Caki2 (cell line): ENCODE measurements at regions not wholly inside any gene's neighbourhood (a gene's known extent, or its start where the extent isn't known, plus 50 kb on each side); places are given as distances from the start of the nearest gene placed in this dataset.

ENCODE experiments used
- DNase-seq: peaks from one replicate; pipeline ENCODE4 v3.0.0-alpha.2; 2015; ENCODE audit warnings: low read depth
- in situ Hi-C: cut with HindIII; loops from 2 replicates; pipeline ENCODE4 v1.10.0; 2016; ENCODE audit warnings: low sequenced_read_pairs, low pct_unique_long_range_greater_than_20kb, mixed read lengths

- no peak for DNase-seq
- in situ Hi-C loops: no loop called here
Measured at GRCh38 chr11:111010391-111011274, 234.9 kb upstream of the POU2AF2 start.

GRCh38 chr11:111006227-111006626 is 239.3 kb upstream of the POU2AF2 start:
- DNase-seq: no peak
- in situ Hi-C loops: no loop called here

DNA sequence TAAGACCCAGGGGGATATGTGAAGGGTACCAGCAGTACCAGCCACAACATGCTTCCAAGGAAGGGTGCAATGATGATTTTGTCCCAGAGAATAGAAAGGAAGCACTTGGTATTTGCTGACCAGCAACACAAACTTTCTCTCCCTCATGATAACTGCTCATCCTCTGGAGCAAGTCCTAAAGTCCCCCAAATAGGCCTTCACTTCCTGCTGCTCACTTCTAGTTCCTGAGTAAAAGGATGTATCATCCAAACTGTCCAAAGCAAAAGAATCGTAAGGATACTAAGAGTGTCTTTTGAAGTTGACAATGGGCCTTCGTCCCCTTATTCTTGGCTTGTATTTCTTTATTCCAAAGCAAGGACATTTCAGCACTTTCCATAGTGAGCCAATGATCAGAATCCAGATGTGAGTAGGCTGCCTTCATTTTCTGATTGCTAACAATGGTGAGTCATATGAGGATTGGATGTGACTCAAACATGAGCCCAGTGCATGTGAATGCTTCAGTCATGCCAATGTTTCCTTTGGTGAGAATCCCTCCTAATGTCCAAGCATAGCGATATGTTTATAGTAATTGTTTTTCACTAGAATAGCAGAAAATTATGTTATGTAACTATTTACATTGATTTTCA is 243.4 kb upstream of the POU2AF2 start:
- DNase-seq: no peak
- in situ Hi-C loops: no loop called here

GRCh38 chr11:111001081-111001430 is 244.5 kb upstream of the POU2AF2 start:
- in situ Hi-C loops: no loop called here

DNA sequence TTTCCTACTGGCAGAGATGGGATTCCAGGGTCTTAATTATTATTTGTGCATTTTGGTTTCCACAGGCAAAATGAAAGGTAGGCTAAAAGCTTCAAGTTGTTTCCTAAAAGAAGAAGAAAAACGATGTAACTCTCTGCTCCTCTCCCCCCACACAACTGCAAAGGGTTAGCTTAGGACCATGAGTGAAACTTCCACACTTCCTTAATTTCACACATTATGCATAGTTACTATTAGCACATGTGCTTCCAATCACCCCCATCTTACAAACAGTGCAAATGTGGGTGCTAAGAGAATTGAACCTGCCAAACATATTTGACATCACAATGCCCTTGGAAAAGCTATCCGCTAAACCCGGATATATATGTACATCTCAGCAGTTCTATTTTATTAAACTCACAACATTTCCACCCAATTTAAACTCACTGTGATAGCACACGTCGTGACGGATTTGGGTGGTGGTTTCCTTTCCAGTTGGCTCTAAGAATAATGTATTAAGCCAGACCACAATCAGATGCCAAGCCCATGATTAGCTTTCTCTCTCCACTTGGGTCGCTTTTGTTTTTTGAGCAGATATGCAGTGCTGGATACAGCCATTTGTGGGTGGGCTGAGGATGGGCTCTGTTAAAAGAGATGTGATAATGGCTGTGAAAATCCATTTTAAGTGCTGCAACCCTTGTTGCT is 245.0 kb upstream of the POU2AF2 start:
- in situ Hi-C loops: no loop called here
- DNase-seq: no peak

More at GRCh38 chr11:111001081-111001430, 244.5 kb upstream of the POU2AF2 start:
- no peak for DNase-seq

GRCh38 chr11:110992481-110992880 is 253.0 kb upstream of the POU2AF2 start:
- DNase-seq: no peak
- in situ Hi-C loops: no loop called here

DNA sequence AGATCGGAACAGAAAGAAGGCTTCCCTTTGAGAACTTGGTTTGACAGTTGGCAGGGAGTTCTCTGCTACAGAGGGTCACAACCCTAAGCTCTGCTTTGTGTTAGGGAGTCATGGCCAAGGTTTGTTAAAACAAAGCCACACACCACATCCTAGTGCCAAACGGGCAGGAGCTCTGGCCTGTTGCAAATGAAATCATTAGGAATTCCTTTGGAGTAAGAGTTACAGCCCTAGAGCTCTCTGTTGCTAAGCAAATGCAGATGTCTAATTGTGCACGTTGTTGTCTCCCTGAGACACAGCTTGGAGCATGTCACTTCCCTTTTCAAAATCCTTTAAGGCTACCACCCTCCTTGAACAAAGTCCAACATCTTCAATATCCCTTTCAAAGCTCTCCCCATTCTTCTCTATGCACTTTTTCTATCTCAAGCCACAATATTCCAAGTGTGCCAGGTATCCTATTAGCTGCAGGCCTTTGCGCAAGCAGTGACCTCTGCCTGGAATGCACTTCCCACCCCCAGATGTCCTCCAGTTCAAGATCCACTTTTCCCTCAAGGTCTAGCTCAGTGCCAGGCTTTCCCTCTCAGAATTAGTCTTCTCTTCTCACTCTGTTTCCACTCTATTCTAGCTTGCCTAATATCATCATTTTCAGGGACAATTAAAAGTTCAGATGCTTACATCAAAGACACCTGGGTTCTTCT is 253.7 kb upstream of the POU2AF2 start:
- DNase-seq: no peak
- in situ Hi-C loops: no loop called here

DNA sequence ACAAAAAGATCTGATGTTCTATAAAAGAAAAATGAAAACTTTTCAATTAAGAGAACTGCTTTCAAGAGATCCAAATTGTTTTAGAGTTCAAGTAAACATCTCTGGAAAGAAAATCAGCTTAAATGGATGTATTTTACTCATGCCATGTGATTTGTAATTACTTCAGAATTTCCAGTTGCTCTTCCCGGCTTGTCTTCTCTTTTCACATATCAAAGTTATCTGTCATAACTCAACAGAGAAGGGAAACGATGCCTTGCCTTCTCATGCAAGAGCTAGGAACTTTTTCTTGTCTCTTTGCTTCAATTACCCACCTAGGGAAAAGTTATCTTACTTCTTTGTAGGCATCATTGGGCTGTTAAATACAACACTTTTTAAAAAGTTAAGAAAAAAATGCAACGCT is 255.2 kb upstream of the POU2AF2 start:
- in situ Hi-C loops: no loop called here
- DNase-seq: no peak

DNA sequence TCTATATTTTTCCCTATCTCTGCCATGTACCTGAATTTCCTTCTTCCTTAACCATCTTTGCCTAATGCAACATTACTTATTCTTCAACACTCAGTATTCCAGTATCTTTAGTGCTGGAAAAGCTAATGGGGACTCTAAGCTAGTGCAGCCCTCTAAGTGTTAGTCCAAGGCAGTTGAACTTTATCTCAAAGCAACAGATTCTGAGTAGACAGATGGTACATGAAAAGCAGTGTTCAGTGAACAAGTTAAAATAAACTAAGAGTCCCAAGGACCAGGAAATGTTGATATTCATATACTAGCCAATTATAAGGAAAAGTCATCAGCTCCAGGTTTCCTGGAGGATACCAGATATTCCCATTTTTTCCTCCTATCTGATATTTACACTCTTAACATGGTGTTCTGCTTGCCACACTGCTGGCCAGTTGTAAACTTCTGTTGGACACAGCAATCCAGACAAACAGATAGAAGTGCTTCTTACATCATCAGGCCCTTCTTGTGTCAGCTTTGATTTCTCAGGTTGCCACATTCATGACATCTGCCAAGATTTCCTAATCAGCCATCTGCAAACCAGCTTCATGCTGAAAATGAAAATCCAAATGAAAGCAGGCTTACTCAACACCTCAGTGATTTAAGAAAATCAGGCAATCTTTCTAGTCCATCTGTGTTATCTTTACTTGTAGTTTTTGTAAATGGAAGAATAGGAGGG is 255.9 kb upstream of the POU2AF2 start:
- no peak for DNase-seq
- in situ Hi-C loops: no loop called here

DNA sequence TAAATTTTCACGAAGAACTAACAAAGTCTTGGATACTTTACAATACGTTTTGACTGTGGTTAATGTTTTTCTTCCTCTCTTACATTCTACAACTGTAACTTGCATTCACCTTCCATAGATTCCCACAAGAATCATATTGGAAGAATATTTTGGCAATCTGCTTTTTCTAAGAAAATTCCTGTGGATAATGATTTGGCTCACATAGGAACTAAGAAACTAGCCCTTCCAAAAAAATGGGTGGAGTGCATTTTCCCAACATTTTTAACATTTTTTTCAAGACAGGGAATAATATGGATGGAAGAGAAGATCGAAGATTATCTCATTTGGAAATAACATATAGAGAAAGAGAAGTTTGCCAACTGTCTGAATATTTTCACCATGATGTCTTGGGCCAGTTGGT is 256.9 kb upstream of the POU2AF2 start:
- in situ Hi-C loops: no loop called here
- no peak for DNase-seq

DNA sequence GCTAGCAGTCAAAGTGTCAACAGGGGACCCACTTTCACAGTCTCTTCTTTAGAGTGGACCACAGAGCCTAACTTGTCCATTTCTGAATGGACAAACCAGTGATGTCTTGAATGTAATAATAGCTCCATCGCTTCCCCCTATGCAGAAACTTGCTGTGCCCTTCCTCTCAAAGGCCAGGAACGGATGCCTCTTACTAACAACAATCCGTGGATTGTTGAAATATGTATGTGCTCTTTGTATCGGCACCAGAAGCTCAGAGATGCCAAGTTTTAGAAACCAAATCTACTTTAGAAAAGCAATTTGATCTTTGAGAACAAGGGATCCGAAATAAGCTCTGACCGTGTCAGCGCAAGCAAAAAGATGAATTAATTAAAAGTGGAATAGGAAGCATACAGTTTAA is 259.5 kb upstream of the POU2AF2 start:
- in situ Hi-C loops: no loop called here
- DNase-seq: no peak

GRCh38 chr11:110985547-110985946 is 260.0 kb upstream of the POU2AF2 start:
- no peak for DNase-seq
- in situ Hi-C loops: no loop called here

- in situ Hi-C loops: no loop called here
- no peak for DNase-seq
Measured at GRCh38 chr11:110984693-110985092, 260.8 kb upstream of the POU2AF2 start.

- in situ Hi-C loops: no loop called here
- DNase-seq: peak; percentile 54
Measured at GRCh38 chr11:110984147-110984546, 261.4 kb upstream of the POU2AF2 start.

DNA sequence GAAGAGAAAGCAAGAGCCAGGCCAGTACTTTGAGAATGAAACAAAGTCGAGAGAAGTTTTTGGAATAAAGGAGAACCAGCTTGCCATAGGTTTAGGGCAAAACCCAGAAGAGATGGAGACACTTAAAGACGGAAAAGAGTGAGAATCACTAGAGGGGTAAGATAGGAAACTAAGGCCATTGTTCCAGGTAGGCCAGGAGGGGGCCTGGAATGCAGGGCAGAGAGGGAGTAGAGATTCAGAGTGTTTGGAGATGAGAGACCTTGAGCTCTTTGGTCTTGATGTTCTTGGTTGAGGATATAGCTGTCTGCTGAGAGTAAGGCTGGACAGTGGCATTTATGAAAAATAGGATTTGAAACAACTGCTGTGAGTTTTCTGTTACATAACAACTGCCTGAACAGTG is 263.3 kb upstream of the POU2AF2 start:
- DNase-seq: no peak
- in situ Hi-C loops: no loop called here

DNA sequence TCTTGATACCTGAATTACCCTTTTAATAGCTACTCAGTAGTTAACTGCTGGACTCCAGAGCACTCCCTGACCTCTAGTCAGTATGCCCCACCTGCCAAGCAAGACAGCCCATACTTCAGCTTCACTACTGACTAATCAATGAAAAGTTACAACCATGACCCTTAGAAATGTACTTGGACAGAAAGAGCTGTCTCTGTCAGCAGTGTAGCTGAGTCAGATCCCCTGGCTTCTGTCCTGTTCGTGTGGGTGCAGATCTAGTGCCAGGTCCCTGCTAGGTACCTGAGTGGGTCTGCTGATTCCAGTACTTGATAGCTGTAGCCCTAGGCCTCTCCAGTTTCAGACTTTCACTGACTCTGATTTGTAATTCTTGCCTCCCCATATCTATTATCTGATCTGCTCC is 265.8 kb upstream of the POU2AF2 start:
- DNase-seq: peak; percentile 10
- in situ Hi-C loops: no loop called here

GRCh38 chr11:110977661-110978060 is 265.4 kb upstream of the ARHGAP20 start:
- in situ Hi-C loops: no loop called here
- no peak for DNase-seq

DNA sequence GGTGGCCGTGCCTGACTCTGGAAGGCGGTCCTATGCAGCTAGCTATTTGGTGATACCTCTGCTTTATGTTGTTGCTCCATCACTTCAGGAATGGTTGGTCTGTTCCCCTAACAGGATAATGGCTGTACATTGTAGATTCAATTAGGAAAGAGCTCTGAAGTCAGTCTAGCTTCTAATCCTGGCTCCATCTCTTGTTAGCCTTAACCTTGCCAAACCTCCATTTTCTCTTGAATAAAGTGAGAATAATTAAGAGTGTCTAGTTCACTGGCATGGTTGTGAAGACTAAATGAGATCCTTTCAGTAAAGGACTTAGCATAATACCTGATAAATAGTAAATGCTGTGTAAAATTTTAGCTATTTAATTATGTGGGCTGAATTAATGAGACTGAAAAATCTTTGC is 262.5 kb upstream of the ARHGAP20 start:
- DNase-seq: no peak
- in situ Hi-C loops: no loop called here
